ENCODE measurements at regions not wholly inside any gene's neighbourhood (a gene's known extent, or its start where the extent isn't known, plus 50 kb on each side); places are given as distances from the start of the nearest gene placed in this dataset.
"Not testable (repeated sequence)": the region's sequence is repeated elsewhere in the genome, so short reads cannot be mapped to it uniquely, and the experiment has no call there.

DNA sequence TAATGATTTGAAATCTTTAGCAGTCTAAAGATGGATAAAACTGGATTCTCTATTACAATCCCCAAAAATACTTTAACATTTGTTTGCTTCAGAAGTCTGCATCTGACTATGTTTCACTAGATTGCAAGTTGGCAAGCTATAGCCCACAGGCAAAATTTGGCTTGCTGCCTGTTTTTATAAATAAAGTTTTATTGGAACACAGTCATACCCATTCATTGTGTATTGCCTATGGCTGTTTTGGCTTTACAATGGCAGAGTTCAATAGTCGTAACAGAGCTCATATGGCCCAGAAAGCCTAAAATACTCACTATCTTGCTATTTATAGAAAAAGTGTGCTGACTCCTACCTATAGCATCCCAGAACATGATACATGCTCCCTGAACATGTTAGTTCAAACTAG lies 89.0 kb upstream of the GPR141 start:
- intact Hi-C loops (cut with micrococcal nuclease), result no loop called here
- DNase-seq (no peak), ATAC-seq (no peak)
- Mint-ChIP-seq H3K4me1 (no peaks in the 10 kb centered on the region), H3K27me3 (peaks cover 12 to 33% (median 15%) of the 10 kb centered on the region in 5 donors), H3K27ac (no peak overlapping the region), H3K4me3 (no peak overlapping the region), H3K9me3 (peaks cover 0 to 19% (median 5%) of the 10 kb centered on the region in 11 donors), H3K36me3 (no peaks in the 10 kb centered on the region)
- ChIA-PET POLR2A (no interaction called here), CTCF (interaction anchor here (0.6 kb wide), 1 partner anchor 68 kb away, joined by 4 read pairs; no protein-coding TSS in a partner anchor)
- Histone ChIP-seq H3K36me3 (ENCODE audit: control insufficient read depth in 2 of 3, insufficient read depth in 3 of 3, low read length in 3 of 3) (no peaks in the 10 kb centered on the region), H3K27me3 (ENCODE audit: control insufficient read depth in 2 of 2, insufficient read depth in 2 of 2, low read length in 2 of 2) (no peaks in the 10 kb centered on the region), H3K4me1 (ENCODE audit: control insufficient read depth in 2 of 2, insufficient read depth in 2 of 2, low read length in 2 of 2) (no peaks in the 10 kb centered on the region), H3K4me3 (ENCODE audit: low read length) (no peak overlapping the region), H3K9me3 (ENCODE audit: control insufficient read depth in 2 of 3, low read length in 3 of 3) (no peaks in the 10 kb centered on the region), H3K27ac (ENCODE audit: low read depth, low read length) (no peak overlapping the region)

GRCh38 chr7:37598824-37599223 lies 84.7 kb upstream of the GPR141 start:
- no peaks in the 10 kb centered on the region for H3K9me3 ChIP-seq (ENCODE audit: control insufficient read depth in 2 of 3, low read length in 3 of 3)
- no peak for DNase-seq
- CTCF ChIA-PET, result no interaction called here
- intact Hi-C loops (cut with micrococcal nuclease), result no loop called here
- no peak overlapping the region for H3K27ac ChIP-seq (ENCODE audit: low read depth, low read length)
- ATAC-seq, result peak; percentile 27
- H3K27me3 ChIP-seq (ENCODE audit: control insufficient read depth in 2 of 2, insufficient read depth in 2 of 2, low read length in 2 of 2), result no peaks in the 10 kb centered on the region
- Mint-ChIP-seq H3K27ac (no peak overlapping the region), H3K27me3 (peaks cover 5 to 24% (median 8%) of the 10 kb centered on the region in 5 donors), H3K4me3 (no peak overlapping the region), H3K9me3 (peaks cover 0 to 19% (median 4%) of the 10 kb centered on the region in 11 donors), H3K36me3 (no peaks in the 10 kb centered on the region), H3K4me1 (no peaks in the 10 kb centered on the region)
- H3K36me3 ChIP-seq (ENCODE audit: control insufficient read depth in 2 of 3, insufficient read depth in 3 of 3, low read length in 3 of 3), result no peaks in the 10 kb centered on the region
- POLR2A ChIA-PET, result no interaction called here
- no peaks in the 10 kb centered on the region for H3K4me1 ChIP-seq (ENCODE audit: control insufficient read depth in 2 of 2, insufficient read depth in 2 of 2, low read length in 2 of 2)
- no peak overlapping the region for H3K4me3 ChIP-seq (ENCODE audit: low read length)

DNA sequence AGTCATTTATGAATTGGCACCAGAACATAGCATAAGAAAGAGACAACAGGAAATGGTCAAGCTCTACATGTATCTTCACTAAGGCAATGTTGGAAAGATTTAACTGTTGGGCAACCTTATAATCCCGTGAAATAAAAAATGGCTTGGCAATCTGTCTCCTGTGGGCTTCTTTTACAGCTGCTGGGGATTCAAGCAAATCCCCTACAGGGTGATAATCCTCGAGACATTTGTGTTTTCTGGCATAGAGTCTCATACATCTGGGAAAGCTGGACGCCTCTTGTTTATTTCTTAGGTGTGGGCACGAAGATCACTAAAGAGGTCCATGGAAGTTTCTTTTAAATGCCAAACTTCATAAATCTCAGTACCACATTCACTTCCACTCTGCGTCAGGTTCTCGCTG lies 82.2 kb upstream of the GPR141 start:
- POLR2A ChIA-PET, result no interaction called here

GRCh38 chr7:37604078-37604477 lies 79.5 kb upstream of the GPR141 start:
- no peak overlapping the region for H3K4me3 ChIP-seq (ENCODE audit: low read length)
- no peaks in the 10 kb centered on the region for H3K36me3 Mint-ChIP-seq
- H3K27me3 ChIP-seq (ENCODE audit: control insufficient read depth in 2 of 2, insufficient read depth in 2 of 2, low read length in 2 of 2), result no peaks in the 10 kb centered on the region
- CTCF ChIA-PET, result no interaction called here
- no peak overlapping the region for H3K27ac Mint-ChIP-seq
- no peaks in the 10 kb centered on the region for H3K36me3 ChIP-seq (ENCODE audit: control insufficient read depth in 2 of 3, insufficient read depth in 3 of 3, low read length in 3 of 3)
- H3K4me3 Mint-ChIP-seq, result no peak overlapping the region
- H3K4me1 Mint-ChIP-seq, result no peaks in the 10 kb centered on the region
- DNase-seq (no peak), ATAC-seq (no peak)
- POLR2A ChIA-PET, result no interaction called here
- peaks cover 0 to 4% (median 0%) of the 10 kb centered on the region in 11 donors for H3K9me3 Mint-ChIP-seq
- intact Hi-C loops (cut with micrococcal nuclease), result no loop called here
- no peaks in the 10 kb centered on the region for H3K4me1 ChIP-seq (ENCODE audit: control insufficient read depth in 2 of 2, insufficient read depth in 2 of 2, low read length in 2 of 2)
- H3K27ac ChIP-seq (ENCODE audit: low read depth, low read length), result no peak overlapping the region
- no peaks in the 10 kb centered on the region for H3K9me3 ChIP-seq (ENCODE audit: control insufficient read depth in 2 of 3, low read length in 3 of 3)
- peaks cover 5 to 18% (median 10%) of the 10 kb centered on the region in 5 donors for H3K27me3 Mint-ChIP-seq

More for the DNA sequence above, 82.2 kb upstream of the GPR141 start:
- intact Hi-C loops (cut with micrococcal nuclease), result no loop called here
- H3K36me3 ChIP-seq (ENCODE audit: control insufficient read depth in 2 of 3, insufficient read depth in 3 of 3, low read length in 3 of 3), result no peaks in the 10 kb centered on the region
- ATAC-seq (no peak), DNase-seq (no peak)
- CTCF ChIA-PET, result no interaction called here
- no peaks in the 10 kb centered on the region for H3K9me3 ChIP-seq (ENCODE audit: control insufficient read depth in 2 of 3, low read length in 3 of 3)
- H3K27me3 ChIP-seq (ENCODE audit: control insufficient read depth in 2 of 2, insufficient read depth in 2 of 2, low read length in 2 of 2), result no peaks in the 10 kb centered on the region
- Mint-ChIP-seq H3K36me3 (no peaks in the 10 kb centered on the region), H3K27me3 (peaks cover 0 to 21% (median 11%) of the 10 kb centered on the region in 5 donors), H3K4me3 (no peak overlapping the region), H3K4me1 (no peaks in the 10 kb centered on the region), H3K9me3 (peaks cover 0 to 13% (median 1%) of the 10 kb centered on the region in 11 donors), H3K27ac (no peak overlapping the region)
- no peak overlapping the region for H3K4me3 ChIP-seq (ENCODE audit: low read length)
- H3K27ac ChIP-seq (ENCODE audit: low read depth, low read length), result no peak overlapping the region
- no peaks in the 10 kb centered on the region for H3K4me1 ChIP-seq (ENCODE audit: control insufficient read depth in 2 of 2, insufficient read depth in 2 of 2, low read length in 2 of 2)

- H3K9me3 Mint-ChIP-seq; DNase-seq; H3K27ac ChIP-seq (ENCODE audit: low read depth, low read length); intact Hi-C loops (cut with micrococcal nuclease); H3K4me3 ChIP-seq (ENCODE audit: low read length); H3K27me3 Mint-ChIP-seq; H3K36me3 Mint-ChIP-seq; H3K36me3 ChIP-seq (ENCODE audit: control insufficient read depth in 2 of 3, insufficient read depth in 3 of 3, low read length in 3 of 3); H3K4me1 ChIP-seq (ENCODE audit: control insufficient read depth in 2 of 2, insufficient read depth in 2 of 2, low read length in 2 of 2); POLR2A ChIA-PET; CTCF ChIA-PET; H3K9me3 ChIP-seq (ENCODE audit: control insufficient read depth in 2 of 3, low read length in 3 of 3); H3K4me1 Mint-ChIP-seq; ATAC-seq; H3K27ac Mint-ChIP-seq; H3K27me3 ChIP-seq (ENCODE audit: control insufficient read depth in 2 of 2, insufficient read depth in 2 of 2, low read length in 2 of 2); H3K4me3 Mint-ChIP-seq: not testable (repeated sequence)
These were observed 66.2 kb upstream of the GPR141 start for GRCh38 chr7:37617406-37617805.

GRCh38 chr7:37633048-37633447 lies 50.5 kb upstream of the GPR141 start:
- intact Hi-C loops (cut with micrococcal nuclease), result no loop called here
- H3K4me3 ChIP-seq (ENCODE audit: low read length), result no peak overlapping the region
- DNase-seq (no peak), ATAC-seq (no peak)
- ChIA-PET POLR2A (no interaction called here), CTCF (no interaction called here)
- Mint-ChIP-seq H3K36me3 (peaks cover 0 to 9% (median 0%) of the 10 kb centered on the region in 5 donors), H3K9me3 (peaks cover 0 to 57% (median 24%) of the 10 kb centered on the region in 11 donors), H3K27ac (no peak overlapping the region), H3K27me3 (peaks cover 7 to 24% (median 21%) of the 10 kb centered on the region in 5 donors), H3K4me1 (no peaks in the 10 kb centered on the region), H3K4me3 (peak overlapping the region in 1 of 10 donors; percentile 69)
- no peaks in the 10 kb centered on the region for H3K36me3 ChIP-seq (ENCODE audit: control insufficient read depth in 2 of 3, insufficient read depth in 3 of 3, low read length in 3 of 3)
- H3K27me3 ChIP-seq (ENCODE audit: control insufficient read depth in 2 of 2, insufficient read depth in 2 of 2, low read length in 2 of 2), result no peaks in the 10 kb centered on the region
- H3K27ac ChIP-seq (ENCODE audit: low read depth, low read length), result no peak overlapping the region
- H3K9me3 ChIP-seq (ENCODE audit: control insufficient read depth in 2 of 3, low read length in 3 of 3), result peaks cover 0 to 4% (median 0%) of the 10 kb centered on the region in 3 experiments
- no peaks in the 10 kb centered on the region for H3K4me1 ChIP-seq (ENCODE audit: control insufficient read depth in 2 of 2, insufficient read depth in 2 of 2, low read length in 2 of 2)

Data from naive thymus-derived CD4-positive, alpha-beta T cell (primary cell).